Adrenal gland (tissue), 9 donors: ENCODE measurements at regions not wholly inside any gene's neighbourhood (a gene's known extent, or its start where the extent isn't known, plus 50 kb on each side); places are given as distances from the start of the nearest gene placed in this dataset.

ENCODE experiments used
- DNase-seq, 7 donors: peaks; one replicate each; pipeline ENCODE4 v3.0.0-alpha.2; 2019 to 2020
- H3K27ac ChIP-seq, 5 donors: fragments of 200-600 bp; sonication (generic) in 4 of 5; 1 replicate in 3 of 5; 2 replicates in 2 of 5; pipeline versions ENCODE4 v1.5.1 to v1.8.0; 2016 to 2020; ENCODE audit warnings: mild to moderate bottlenecking in 1 of 5
- H3K27me3 ChIP-seq: fragments of 200-600 bp; 2 replicates; pipeline ENCODE4 v1.8.0; 2021
- H3K36me3 ChIP-seq, 2 donors: fragments of 200-600 bp; replicated peaks in 1 of 2; 1 replicate in 1 of 2; 2 replicates in 1 of 2; pipeline versions ENCODE4 v1.5.1 to v1.8.0; 2018 to 2022
- H3K4me1 ChIP-seq, 2 donors: fragments of 200-600 bp; replicated peaks in 1 of 2; 1 replicate in 1 of 2; 2 replicates in 1 of 2; pipeline versions ENCODE4 v1.5.1 to v1.8.0; 2018 to 2021
- H3K4me3 ChIP-seq, 4 donors: fragments of 200-600 bp; sonication (generic) in 3 of 4; one replicate each; pipeline ENCODE4 v1.5.1; 2016 to 2018
- H3K9me3 ChIP-seq, 3 donors: fragments of 200-600 bp; sonication (generic) in 1 of 3; replicated peaks in 1 of 3; 1 replicate in 2 of 3; 2 replicates in 1 of 3; pipeline versions ENCODE4 v1.5.1 to v1.8.0; 2016 to 2021
- POLR2A ChIP-seq, 2 donors: fragments of 450-650 bp; IDR thresholded peaks; one replicate each; pipeline ENCODE4 v1.6.1; 2017; ENCODE audit warnings: antibody characterized with exemption in 2 of 2, mild to moderate bottlenecking in 2 of 2, moderate library complexity in 1 of 2
- WGBS, 4 donors: extraction: QIAGEN DNeasy Blood & Tissue Kit in 2 of 4; methylation state at CpG; one replicate each; pipeline versions ENCODE4 v1.1.5 to v1.1.7; 2013 to 2017; 5-methylcytosine and 5-hydroxymethylcytosine counted together
- intact Hi-C, 2 donors: fragments of 100-400 bp; cut with DNase I; formaldehyde crosslinking; loops; one replicate each; pipeline versions ENCODE4 v1.14.1 to v1.15.0; 2022 to 2023
- TF ChIP-seq, protein P1 (sequence below), 6 experiments: fragments of 450-650 bp in 4 of 6; fragments of 200-600 bp in 2 of 6; sonication (generic) in 1 of 6; IDR thresholded peaks; 1 replicate in 5 of 6; 2 replicates in 1 of 6; pipeline versions ENCODE4 v1.5.1 to v1.8.0; 2016 to 2021; ENCODE audit warnings: antibody characterized with exemption in 6 of 6, mild to moderate bottlenecking in 2 of 6, moderate library complexity in 1 of 6
- donor health status: healthy with polysubstance abuse.
- donor health status: Bipolar disorder and iron deficiency.
- donor health status: DM: yes; HTN: yes; CAD: no.
- donor health status: DM: no; HTN: no; CAD: no.
- donor health status: DM: no; HTN: no; CAD: no.

DNA sequence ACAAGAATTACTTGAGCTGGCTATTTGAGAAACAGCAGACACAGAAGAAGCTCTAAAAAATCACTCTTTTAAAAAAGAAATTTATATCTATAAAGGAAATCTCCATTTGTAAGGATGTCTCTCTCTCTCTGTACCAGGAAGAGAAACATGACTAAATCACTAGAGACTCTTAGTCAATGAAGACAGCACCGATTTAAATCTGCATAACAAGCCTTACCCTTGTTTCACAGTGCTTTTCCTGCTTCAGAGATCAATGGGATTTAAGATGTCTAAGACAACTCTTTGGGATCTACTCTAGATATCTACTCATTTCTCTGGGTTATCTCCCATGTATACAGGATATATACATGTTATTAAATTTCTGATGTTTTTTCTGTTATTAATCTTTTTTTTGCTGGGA, 359.2 kb upstream of the RND3 start:
- Histone ChIP-seq H3K4me3 (no peak overlapping the region), H3K36me3 (no peaks in the 10 kb centered on the region), H3K27me3 (no peaks in the 10 kb centered on the region), H3K4me1 (no peaks in the 10 kb centered on the region), H3K9me3 (no peaks in the 10 kb centered on the region), H3K27ac (no peak overlapping the region)
- 63 to 79% (median 69%) methylated on average over 1 of the region's 1 CpG for WGBS, 4 donors
- no peak for TF ChIP-seq POLR2A (IDR thresholded peaks at IDR 0.05)
- TF ChIP-seq, protein P1, sequence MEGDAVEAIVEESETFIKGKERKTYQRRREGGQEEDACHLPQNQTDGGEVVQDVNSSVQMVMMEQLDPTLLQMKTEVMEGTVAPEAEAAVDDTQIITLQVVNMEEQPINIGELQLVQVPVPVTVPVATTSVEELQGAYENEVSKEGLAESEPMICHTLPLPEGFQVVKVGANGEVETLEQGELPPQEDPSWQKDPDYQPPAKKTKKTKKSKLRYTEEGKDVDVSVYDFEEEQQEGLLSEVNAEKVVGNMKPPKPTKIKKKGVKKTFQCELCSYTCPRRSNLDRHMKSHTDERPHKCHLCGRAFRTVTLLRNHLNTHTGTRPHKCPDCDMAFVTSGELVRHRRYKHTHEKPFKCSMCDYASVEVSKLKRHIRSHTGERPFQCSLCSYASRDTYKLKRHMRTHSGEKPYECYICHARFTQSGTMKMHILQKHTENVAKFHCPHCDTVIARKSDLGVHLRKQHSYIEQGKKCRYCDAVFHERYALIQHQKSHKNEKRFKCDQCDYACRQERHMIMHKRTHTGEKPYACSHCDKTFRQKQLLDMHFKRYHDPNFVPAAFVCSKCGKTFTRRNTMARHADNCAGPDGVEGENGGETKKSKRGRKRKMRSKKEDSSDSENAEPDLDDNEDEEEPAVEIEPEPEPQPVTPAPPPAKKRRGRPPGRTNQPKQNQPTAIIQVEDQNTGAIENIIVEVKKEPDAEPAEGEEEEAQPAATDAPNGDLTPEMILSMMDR (IDR thresholded peaks at IDR 0.05) = no peak
- intact Hi-C loops = no loop called here
- DNase-seq = no peak

GRCh38 chr2:150832686-150833085, 345.2 kb upstream of the RND3 start:
- DNase-seq = peak in 5 of 7 donors; percentile 20 to 45 (median 27)
- H3K27ac ChIP-seq = no peak overlapping the region
- TF ChIP-seq, protein P1 (IDR thresholded peaks at IDR 0.05) = no peak
- no peak for TF ChIP-seq POLR2A (IDR thresholded peaks at IDR 0.05)
- H3K9me3 ChIP-seq = no peaks in the 10 kb centered on the region
- intact Hi-C loops = no loop called here
- H3K36me3 ChIP-seq = no peaks in the 10 kb centered on the region
- WGBS, 4 donors = 70 to 100% (median 72%) methylated on average over 2 of the region's 2 CpGs; no CpG with 5 or more reads in 1 of the 4 donors
- no peaks in the 10 kb centered on the region for H3K27me3 ChIP-seq
- no peak overlapping the region for H3K4me3 ChIP-seq
- no peaks in the 10 kb centered on the region for H3K4me1 ChIP-seq

- no peak for TF ChIP-seq POLR2A (IDR thresholded peaks at IDR 0.05)
- TF ChIP-seq, protein P1 (IDR thresholded peaks at IDR 0.05) = no peak
- 0 to 56% (median 0%) methylated on average over 1 of the region's 1 CpG for WGBS, 4 donors
- Histone ChIP-seq H3K36me3 (no peaks in the 10 kb centered on the region), H3K4me3 (no peak overlapping the region), H3K4me1 (no peaks in the 10 kb centered on the region), H3K27ac (no peak overlapping the region), H3K9me3 (no peaks in the 10 kb centered on the region), H3K27me3 (no peaks in the 10 kb centered on the region)
- intact Hi-C loops = no loop called here
- DNase-seq = no peak
Observed at GRCh38 chr2:150824118-150824517, 336.7 kb upstream of the RND3 start.

- Histone ChIP-seq H3K27me3 (no peaks in the 10 kb centered on the region), H3K27ac (no peak overlapping the region), H3K4me3 (no peak overlapping the region), H3K36me3 (no peaks in the 10 kb centered on the region), H3K4me1 (no peaks in the 10 kb centered on the region), H3K9me3 (no peaks in the 10 kb centered on the region)
- intact Hi-C loops = no loop called here
- WGBS, 4 donors = 74 to 94% (median 90%) methylated on average over 2 of the region's 2 CpGs
- no peak for DNase-seq
- no peak for TF ChIP-seq POLR2A (IDR thresholded peaks at IDR 0.05)
- TF ChIP-seq, protein P1 (IDR thresholded peaks at IDR 0.05) = no peak
Observed at GRCh38 chr2:150817422-150817821, 330.0 kb upstream of the RND3 start.
